Stimulated activated CD8-positive, alpha-beta memory T cell treated with anti-CD3 and anti-CD28 coated beads, Interleukin-2, amount 100 ng/mL, for 48 hours (primary cell): ENCODE measurements at regions not wholly inside any gene's neighbourhood (a gene's known extent, or its start where the extent isn't known, plus 50 kb on each side); places are given as distances from the start of the nearest gene placed in this dataset.
"Not testable (repeated sequence)": the region's sequence is repeated elsewhere in the genome, so short reads cannot be mapped to it uniquely, and the experiment has no call there.

Source experiments
- DNase-seq, 2 donors: peaks; one replicate each; pipeline ENCODE4 v3.0.0-alpha.2; 2020; ENCODE audit warnings: low read depth in 2 of 2

GRCh38 chr14:43548368-43548767 is 958.7 kb downstream of the FSCB start:
- DNase-seq = no peak

DNA sequence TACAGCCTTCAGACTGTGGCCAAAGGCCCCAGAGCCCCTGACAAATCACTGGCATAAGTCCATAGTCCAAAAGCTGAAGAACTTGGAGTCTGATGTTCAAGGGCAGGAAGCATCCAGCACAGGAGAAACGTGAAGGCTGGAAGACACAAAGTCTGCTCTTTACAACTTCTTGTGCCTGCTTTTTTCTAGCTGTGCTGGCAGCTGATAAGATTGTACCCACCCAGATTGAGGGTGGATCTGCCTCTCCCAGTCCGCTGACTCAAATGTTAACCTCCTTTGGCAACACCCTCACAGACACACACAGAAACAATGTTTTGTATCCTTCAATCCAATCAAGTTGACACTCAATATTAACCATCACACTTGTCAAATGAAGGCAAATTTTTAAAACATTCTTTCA is 959.5 kb downstream of the FSCB start:
- DNase-seq = not testable (repeated sequence)

DNA sequence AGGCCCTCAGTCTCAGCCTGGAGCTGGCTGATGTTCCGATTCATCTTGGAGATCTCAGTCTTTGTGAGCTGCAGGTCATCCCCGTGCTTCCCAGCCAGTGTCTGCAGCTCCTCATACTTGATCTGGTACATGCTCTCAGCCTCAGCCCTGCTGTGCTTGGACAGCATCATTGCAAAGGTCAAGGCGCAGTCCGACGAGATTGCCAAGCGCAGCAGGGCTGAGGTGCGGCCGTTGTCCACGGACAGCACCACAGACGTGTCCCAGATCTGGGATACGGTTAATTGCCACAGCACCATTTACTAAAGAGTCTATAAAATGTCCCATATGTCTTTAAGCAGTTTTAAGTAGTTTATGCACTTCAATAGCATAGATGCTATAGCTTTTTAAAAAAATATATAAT is 965.7 kb downstream of the FSCB start:
- DNase-seq = no peak

GRCh38 chr14:43540948-43541347 is 966.1 kb downstream of the FSCB start:
- DNase-seq = no peak

DNA sequence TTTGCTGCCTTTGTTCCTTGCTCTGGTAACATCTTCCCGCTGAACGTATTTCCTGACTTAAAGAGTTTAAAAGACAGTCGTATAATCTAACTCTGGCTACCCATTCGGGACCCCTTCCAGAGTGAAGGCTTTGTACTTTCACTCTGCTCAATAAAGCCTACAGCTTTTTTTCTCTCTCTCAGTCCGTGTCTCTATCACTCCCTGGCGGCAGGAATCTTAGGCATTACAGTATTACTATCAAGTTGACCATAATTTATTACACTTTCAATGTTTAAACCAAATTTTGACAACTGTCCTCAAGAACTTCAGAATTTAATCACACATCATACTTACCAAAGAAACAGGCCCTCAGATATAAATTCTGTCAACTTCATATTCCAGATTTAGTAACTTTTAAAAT is 967.9 kb downstream of the FSCB start:
- DNase-seq = no peak

- no peak for DNase-seq
These were observed 971.7 kb downstream of the FSCB start for GRCh38 chr14:43535231-43535838.

DNA sequence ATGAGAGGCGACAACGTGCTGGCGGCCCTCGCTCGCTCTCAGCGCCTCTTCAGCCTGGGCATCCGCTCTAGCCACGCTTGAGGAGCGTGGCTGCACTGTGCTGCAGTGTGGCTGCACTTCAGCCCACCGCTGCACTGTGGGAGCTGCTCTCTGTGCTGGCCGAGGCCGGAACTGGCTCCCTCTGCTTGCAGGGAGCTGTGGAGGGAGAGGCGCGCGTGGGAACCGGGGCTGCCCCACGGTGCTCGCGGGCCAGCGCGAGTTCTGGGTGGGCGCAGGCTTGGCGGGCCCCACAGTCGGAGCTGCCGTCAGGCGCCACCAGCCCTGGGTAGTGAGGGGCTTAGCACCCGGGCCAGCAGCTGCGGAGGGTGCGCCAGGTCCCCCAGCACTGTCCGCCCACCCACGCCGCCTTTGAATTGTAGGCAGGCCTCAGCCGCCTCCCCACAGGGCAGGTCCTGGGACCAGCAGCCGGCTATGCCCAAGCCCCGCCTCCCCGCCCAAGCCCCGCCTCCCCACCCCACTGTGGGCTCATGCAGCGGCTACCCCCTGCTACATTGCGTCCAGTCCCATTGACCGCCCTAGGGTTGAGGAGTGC is 974.2 kb downstream of the FSCB start:
- DNase-seq = no peak

- no peak for DNase-seq
These were observed 978.8 kb downstream of the FSCB start for GRCh38 chr14:43528321-43528720.

- no peak for DNase-seq
These were observed 981.4 kb downstream of the FSCB start for GRCh38 chr14:43525658-43526057.

- no peak for DNase-seq
These were observed 984.2 kb downstream of the FSCB start for GRCh38 chr14:43522901-43523300.

DNA sequence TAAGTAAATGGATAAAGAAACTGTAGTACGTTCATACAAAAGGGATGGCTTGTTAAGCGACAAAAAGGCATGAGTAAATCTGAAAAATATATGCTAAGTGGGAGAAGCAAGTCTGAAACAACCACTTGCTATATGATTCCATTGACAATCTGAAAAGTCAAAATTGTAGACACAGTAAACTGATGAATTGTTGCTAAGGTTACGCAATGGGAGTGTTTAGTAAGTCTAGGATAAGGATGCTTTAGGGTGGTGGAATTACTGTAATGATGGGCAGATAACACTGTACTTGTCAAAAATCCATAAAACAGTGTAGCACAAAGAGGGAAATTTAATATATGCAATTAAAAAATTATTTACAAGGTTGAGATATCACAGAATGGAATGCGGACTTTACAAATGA is 984.9 kb downstream of the FSCB start:
- DNase-seq = no peak

DNA sequence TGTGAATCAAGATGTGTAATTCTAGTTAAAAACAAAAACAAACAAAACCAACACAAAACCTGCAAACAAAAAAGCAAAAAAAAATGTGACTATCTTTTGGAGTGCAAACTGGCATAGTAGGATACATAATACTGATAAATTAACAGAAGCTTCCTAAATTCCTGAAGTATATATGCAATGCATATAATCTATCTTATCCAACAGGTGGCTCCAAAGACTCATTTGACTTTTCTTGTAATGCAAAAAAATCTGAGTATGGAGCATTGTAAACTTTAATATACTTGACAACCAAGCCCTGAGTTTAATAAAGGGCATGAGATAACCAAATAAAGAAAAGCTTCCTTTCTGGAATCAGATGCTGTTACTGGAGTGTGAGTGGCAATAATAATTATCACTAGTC is 1003.6 kb downstream of the FSCB start:
- DNase-seq = no peak

DNA sequence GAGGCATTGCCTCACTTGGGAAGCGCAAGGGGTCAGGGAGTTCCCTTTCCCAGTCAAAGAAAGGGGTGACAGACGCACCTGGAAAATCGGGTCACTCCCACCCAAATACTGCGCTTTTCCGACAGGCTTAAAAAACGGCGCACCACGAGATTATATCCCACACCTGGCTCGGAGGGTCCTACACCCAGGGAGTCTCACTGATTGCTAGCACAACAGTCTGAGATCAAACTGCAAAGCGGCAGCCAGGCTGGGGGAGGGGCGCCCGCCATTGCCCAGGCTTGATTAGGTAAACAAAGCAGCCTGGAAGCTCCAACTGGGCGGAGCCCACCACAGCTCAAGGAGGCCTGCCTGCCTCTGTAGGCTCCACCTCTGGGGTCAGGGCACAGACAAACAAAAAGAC is 1014.7 kb downstream of the FSCB start:
- DNase-seq = not testable (repeated sequence)

- DNase-seq = no peak
These were observed 1023.7 kb downstream of the FSCB start for GRCh38 chr14:43483415-43483814.

DNA sequence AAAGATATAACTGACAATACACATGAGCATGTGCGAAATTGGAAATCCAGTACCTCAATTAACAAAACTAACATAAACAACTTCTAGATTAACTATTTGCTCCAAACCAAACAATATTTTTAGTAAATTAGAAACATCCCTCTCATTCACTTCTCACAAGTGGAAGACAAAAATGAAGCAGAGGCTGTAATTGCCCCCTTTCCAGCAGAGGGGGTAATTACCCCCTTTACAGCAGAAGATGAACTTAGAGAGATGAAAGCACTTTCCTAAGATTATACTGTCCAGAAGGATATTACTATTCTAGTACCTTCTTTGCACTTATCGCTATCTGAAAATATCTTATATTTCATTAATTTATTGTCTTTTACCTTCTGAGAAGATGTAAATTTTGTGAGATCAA is 1025.2 kb downstream of the FSCB start:
- DNase-seq = no peak

DNA sequence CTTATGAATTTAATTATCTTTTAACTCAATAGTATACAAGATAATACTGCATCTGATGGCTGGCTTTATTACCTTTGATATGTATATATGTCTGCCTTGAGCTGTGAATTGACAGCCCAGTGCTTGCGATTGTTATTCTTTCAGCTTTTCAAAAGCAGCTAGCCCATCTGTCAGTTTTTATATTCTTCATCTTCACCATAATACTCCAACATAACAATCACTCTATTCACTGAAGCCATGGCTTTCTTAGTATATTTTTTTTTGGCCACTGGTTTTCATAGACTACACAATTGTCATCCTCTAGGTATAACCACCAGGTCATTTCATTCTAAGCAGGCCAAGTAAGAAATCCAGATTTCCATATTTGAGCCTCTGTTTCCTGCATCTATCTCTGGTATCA is 1026.1 kb downstream of the FSCB start:
- DNase-seq = no peak

DNA sequence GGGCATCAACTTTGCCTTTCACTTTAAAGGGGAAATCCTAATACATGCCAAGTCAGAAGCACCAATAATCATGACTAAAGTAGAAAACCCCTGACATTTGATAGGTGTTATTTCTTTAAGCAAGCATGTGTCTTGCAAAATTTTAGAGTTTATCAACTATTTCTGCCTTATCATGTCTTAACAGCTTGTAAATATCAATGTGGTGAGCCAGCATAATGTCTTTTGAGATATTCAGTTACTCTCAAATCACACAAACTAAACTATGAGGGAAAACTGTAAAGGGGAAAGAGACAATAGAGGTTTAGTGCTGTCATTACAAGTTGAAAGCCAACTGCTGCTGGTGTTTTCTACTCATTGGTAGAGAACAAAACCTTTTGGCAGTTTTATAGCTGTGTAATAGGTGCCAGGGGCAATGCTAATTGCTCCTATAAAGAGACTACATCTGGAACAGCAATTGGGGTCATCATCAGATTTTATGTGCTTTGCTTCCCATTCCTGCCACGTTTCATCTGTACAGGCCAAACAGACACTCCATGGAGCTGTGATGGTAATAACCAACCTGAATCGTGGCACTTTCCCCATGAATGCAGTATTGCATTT is 1027.4 kb downstream of the FSCB start:
- no peak for DNase-seq

- no peak for DNase-seq
These were observed 1030.3 kb downstream of the FSCB start for GRCh38 chr14:43476822-43477221.

DNA sequence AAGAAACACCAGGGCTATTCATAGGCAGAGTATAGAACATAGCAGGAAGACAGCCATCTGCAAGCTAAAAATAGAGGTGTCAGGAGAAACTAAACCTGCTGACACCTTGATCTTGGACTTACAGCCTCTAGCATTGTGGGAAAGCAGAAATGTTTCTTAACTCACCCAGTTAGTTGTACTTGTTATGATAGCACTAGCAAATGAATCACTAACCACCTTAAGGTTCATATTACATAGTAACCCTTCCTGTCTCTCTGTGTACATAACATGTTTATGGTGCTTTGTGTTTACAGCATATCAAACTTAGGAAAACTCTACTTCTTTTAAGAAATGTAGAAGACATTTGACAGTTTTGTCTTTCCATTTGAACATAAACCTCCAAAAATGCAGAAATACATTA is 1031.3 kb downstream of the FSCB start:
- no peak for DNase-seq

- no peak for DNase-seq
These were observed 1035.5 kb downstream of the FSCB start for GRCh38 chr14:43471595-43471994.

- DNase-seq = no peak
These were observed 1042.1 kb downstream of the FSCB start for GRCh38 chr14:43464968-43465367.

DNA sequence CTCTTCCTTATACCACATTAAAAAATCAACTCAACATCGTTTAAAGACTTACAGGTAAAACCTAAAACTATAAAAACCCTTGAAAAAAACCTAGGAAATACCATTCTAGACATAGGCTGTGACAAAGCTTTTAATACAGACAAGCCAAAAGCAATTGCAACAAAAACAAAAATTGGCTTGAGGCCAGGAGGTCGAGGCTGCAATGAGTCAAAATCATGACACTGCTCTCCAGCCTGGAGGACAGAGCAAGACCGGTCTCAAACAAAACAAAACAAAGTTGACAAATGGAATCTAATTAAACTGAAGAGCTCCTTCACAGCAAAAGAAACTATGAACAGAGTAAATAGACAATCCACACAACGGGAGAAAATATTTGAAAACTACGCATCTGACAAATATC is 1057.8 kb downstream of the FSCB start:
- no peak for DNase-seq

DNA sequence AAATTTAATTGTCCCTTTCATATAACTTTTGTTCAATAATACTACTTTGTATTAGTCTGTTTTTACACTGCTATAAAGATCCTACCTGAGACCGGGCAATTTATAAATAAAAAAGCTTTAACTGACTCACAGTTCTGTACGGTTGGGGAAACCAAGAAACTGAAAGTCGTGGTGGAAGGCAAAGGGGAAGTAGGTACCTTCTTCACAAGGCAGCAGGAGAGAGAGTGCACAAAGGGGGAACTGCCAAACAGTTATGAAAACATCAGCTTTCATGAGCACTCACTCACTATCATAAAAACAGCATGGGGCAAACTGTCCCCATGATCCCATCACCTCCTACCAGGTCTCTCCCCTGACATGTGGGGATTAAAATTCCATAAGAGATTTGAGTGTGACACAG is 1069.0 kb downstream of the FSCB start:
- DNase-seq = no peak

- no peak for DNase-seq
These were observed 1088.8 kb downstream of the FSCB start for GRCh38 chr14:43418324-43418723.
